ENCODE measurements at regions not wholly inside any gene's neighbourhood (a gene's known extent, or its start where the extent isn't known, plus 50 kb on each side); places are given as distances from the start of the nearest gene placed in this dataset.
"Not testable (repeated sequence)": the region's sequence is repeated elsewhere in the genome, so short reads cannot be mapped to it uniquely, and the experiment has no call there.

GRCh38 chr2:35814597-35814996 is 541.0 kb upstream of the CRIM1 start:
- TF ChIP-seq, protein P1, sequence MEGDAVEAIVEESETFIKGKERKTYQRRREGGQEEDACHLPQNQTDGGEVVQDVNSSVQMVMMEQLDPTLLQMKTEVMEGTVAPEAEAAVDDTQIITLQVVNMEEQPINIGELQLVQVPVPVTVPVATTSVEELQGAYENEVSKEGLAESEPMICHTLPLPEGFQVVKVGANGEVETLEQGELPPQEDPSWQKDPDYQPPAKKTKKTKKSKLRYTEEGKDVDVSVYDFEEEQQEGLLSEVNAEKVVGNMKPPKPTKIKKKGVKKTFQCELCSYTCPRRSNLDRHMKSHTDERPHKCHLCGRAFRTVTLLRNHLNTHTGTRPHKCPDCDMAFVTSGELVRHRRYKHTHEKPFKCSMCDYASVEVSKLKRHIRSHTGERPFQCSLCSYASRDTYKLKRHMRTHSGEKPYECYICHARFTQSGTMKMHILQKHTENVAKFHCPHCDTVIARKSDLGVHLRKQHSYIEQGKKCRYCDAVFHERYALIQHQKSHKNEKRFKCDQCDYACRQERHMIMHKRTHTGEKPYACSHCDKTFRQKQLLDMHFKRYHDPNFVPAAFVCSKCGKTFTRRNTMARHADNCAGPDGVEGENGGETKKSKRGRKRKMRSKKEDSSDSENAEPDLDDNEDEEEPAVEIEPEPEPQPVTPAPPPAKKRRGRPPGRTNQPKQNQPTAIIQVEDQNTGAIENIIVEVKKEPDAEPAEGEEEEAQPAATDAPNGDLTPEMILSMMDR (IDR thresholded peaks at IDR 0.05; ENCODE audit: low read depth, low read length): not testable (repeated sequence)
- not testable (repeated sequence) for TF ChIP-seq EZH2phosphoT487 (IDR thresholded peaks at IDR 0.05; ENCODE audit: low read depth)

All from OCI-LY3 (cell line).